ENCODE measurements at regions not wholly inside any gene's neighbourhood (a gene's known extent, or its start where the extent isn't known, plus 50 kb on each side); places are given as distances from the start of the nearest gene placed in this dataset.

DNA sequence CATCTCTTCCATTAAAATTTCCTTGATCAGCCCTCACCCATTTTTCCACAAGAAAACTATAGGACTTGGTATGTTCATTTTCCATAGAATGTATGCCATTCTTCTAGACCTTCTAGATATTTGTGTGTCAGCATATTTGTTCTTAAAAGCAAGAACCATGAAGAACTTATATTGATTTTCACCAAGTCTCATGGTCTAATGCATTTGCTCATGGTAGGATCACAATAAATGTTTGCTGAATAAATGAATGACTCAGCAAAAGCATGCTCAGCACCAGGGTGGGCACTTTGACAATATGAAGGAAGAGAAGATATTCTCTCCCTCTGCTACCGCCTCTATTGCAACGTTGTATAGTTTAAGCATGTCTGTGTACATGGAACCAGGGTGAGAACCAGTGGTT, 805.5 kb upstream of the SLC35B3 start:
- no peak for TF ChIP-seq POLR2A (IDR thresholded peaks at IDR 0.05)
- TF ChIP-seq, protein P1, sequence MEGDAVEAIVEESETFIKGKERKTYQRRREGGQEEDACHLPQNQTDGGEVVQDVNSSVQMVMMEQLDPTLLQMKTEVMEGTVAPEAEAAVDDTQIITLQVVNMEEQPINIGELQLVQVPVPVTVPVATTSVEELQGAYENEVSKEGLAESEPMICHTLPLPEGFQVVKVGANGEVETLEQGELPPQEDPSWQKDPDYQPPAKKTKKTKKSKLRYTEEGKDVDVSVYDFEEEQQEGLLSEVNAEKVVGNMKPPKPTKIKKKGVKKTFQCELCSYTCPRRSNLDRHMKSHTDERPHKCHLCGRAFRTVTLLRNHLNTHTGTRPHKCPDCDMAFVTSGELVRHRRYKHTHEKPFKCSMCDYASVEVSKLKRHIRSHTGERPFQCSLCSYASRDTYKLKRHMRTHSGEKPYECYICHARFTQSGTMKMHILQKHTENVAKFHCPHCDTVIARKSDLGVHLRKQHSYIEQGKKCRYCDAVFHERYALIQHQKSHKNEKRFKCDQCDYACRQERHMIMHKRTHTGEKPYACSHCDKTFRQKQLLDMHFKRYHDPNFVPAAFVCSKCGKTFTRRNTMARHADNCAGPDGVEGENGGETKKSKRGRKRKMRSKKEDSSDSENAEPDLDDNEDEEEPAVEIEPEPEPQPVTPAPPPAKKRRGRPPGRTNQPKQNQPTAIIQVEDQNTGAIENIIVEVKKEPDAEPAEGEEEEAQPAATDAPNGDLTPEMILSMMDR (IDR thresholded peaks at IDR 0.05) = no peak
